K562 (cell line): ENCODE measurements at regions not wholly inside any gene's neighbourhood (a gene's known extent, or its start where the extent isn't known, plus 50 kb on each side); places are given as distances from the start of the nearest gene placed in this dataset.

Experiments
- ATAC-seq: fragments of 200-7000 bp; cut with Tn5 transposase; 3 replicates; pipeline ENCODE4 v1.9.1; 2020; ENCODE audit warnings: moderate library complexity
- BruUV-seq: library from RNA; stranded (reverse); fragments of 400-500 nt; replicated peaks from 2 replicates; lab custom pipeline; 2021; lab: Mats Ljungman, UMichigan
- CTCF ChIA-PET: fragments of 300-600 bp; formaldehyde crosslinking; extraction: SDS; loops from one replicate; lab custom pipeline; 2021; ENCODE audit warnings: low intra/inter-chr PET ratio; lab: Yijun Ruan, JAX
- POLR2A ChIA-PET: fragments of 300-600, 350-650 bp; sonication (Branson Sonifier 250); formaldehyde crosslinking; extraction: SDS; loops from one replicate; lab custom pipeline; 2021; ENCODE audit warnings: antibody characterized with exemption, inconsistent platforms; lab: Yijun Ruan, JAX
- DNase-seq, 4 experiments: peaks; one replicate each; pipeline versions ENCODE4 v3.0.0 to v3.0.0-alpha.2; 2011 to 2018; ENCODE audit warnings: low spot score in 3 of 4, mixed read lengths in 3 of 4; ENCODE audit errors: extremely low read depth in 1 of 4
- FAIRE-seq: peaks from 2 replicates; lab custom pipeline; 2011; peaks lifted over from hg19 to GRCh38; lab: Jason Lieb, UNC
- H2AFZ ChIP-seq: 2 replicates; pipeline ENCODE4 v1.6.0; 2011; ENCODE audit warnings: low read depth, low read length, control low read depth, inconsistent platforms
- H3K27ac ChIP-seq: fragments of 200-600 bp; 3 replicates; pipeline ENCODE4 v1.8.0; 2011; ENCODE audit warnings: low read depth, mild to moderate bottlenecking, control low read depth, inconsistent platforms, low read length, moderate library complexity, mixed read lengths; ENCODE audit errors: extremely low read depth
- H3K27me3 ChIP-seq, 2 experiments: fragments of 300-600 bp in 1 of 2; 2 replicates in 1 of 2; 3 replicates in 1 of 2; pipeline versions ENCODE4 v1.6.0 to v1.8.0; 2011; ENCODE audit warnings: inconsistent platforms in 2 of 2, low read length in 2 of 2, mild to moderate bottlenecking in 1 of 2, mixed read lengths in 1 of 2, moderate library complexity in 1 of 2; ENCODE audit not compliant: control insufficient read depth in 2 of 2, insufficient read depth in 2 of 2
- H3K36me3 ChIP-seq: fragments of 300-600 bp; 3 replicates; pipeline ENCODE4 v1.8.0; 2011; ENCODE audit warnings: mild to moderate bottlenecking, low read length, inconsistent platforms; ENCODE audit not compliant: control insufficient read depth, insufficient read depth
- H3K4me1 ChIP-seq, 2 experiments: fragments of 200-600 bp in 1 of 2; replicated peaks in 1 of 2; 2 replicates in 1 of 2; 3 replicates in 1 of 2; pipeline versions ENCODE4 v1.5.1 to v1.8.0; 2011; ENCODE audit warnings: inconsistent platforms in 2 of 2, low read length in 2 of 2, mild to moderate bottlenecking in 1 of 2, mixed read lengths in 1 of 2, moderate library complexity in 1 of 2; ENCODE audit not compliant: control insufficient read depth in 2 of 2, insufficient read depth in 2 of 2
- H3K4me2 ChIP-seq: 2 replicates; pipeline ENCODE4 v1.6.1; 2011; ENCODE audit warnings: low read length, control low read depth, inconsistent platforms, mixed read lengths; ENCODE audit not compliant: insufficient read depth
- H3K4me3 ChIP-seq: fragments of 200-600 bp; sonication (generic), shearing (Covaris generic); 2 replicates; pipeline ENCODE4 v1.5.1; 2016; ENCODE audit warnings: control low read depth, inconsistent platforms
- H3K79me2 ChIP-seq: fragments of 200-600 bp; 3 replicates; pipeline ENCODE4 v1.8.0; 2011; ENCODE audit warnings: low read length, inconsistent platforms; ENCODE audit not compliant: control insufficient read depth, insufficient read depth
- H3K9ac ChIP-seq, 2 experiments: 2 replicates each; pipeline versions ENCODE4 v1.6.0 to v1.6.1; 2011; ENCODE audit warnings: low read depth in 2 of 2, low read length in 2 of 2, control low read depth in 1 of 2, inconsistent platforms in 1 of 2, mild to moderate bottlenecking in 1 of 2, mixed read lengths in 1 of 2; ENCODE audit not compliant: insufficient read depth in 1 of 2
- H3K9me1 ChIP-seq: one replicate; pipeline ENCODE4 v1.6.0; 2011; ENCODE audit warnings: inconsistent platforms, mild to moderate bottlenecking, low read length, moderate library complexity; ENCODE audit not compliant: control insufficient read depth, insufficient read depth
- H3K9me3 ChIP-seq: replicated peaks from 2 replicates; pipeline ENCODE4 v1.5.1; 2011; ENCODE audit warnings: low read depth, low read length, inconsistent platforms; ENCODE audit not compliant: control insufficient read depth, insufficient read depth
- H4K20me1 ChIP-seq: replicated peaks from 2 replicates; pipeline ENCODE4 v1.6.1; 2011; ENCODE audit warnings: low read length, inconsistent platforms, mixed read lengths; ENCODE audit not compliant: control insufficient read depth, insufficient read depth
- CBX3 ChIP-seq, 2 experiments: IDR thresholded peaks; 1 replicate in 1 of 2; 2 replicates in 1 of 2; pipeline ENCODE4 v1.6.1; 2012; ENCODE audit warnings: inconsistent platforms in 2 of 2, low read length in 2 of 2, borderline replicate concordance in 1 of 2, control low read depth in 1 of 2
- COPS2 ChIP-seq: fragments of 450-650 bp; conservative IDR thresholded peaks from 2 replicates; pipeline ENCODE4 v1.6.1; 2016; ENCODE audit warnings: mild to moderate bottlenecking, moderate library complexity
- CREB1 ChIP-seq, 2 experiments: sonication (generic) in 1 of 2; formaldehyde crosslinking in 1 of 2; IDR thresholded peaks; 2 replicates each; pipeline versions ENCODE4 v1.6.1 to v1.8.0; 2012 to 2022; ENCODE audit warnings: inconsistent platforms in 1 of 2, mild to moderate bottlenecking in 1 of 2, missing genetic modification reagents in 1 of 2, moderate library complexity in 1 of 2
- FOXA1 ChIP-seq: fragments of 450-650 bp; IDR thresholded peaks from 2 replicates; pipeline ENCODE4 v1.6.1; 2016; ENCODE audit warnings: mild to moderate bottlenecking, borderline replicate concordance
- MAZ ChIP-seq, 2 experiments: fragments of 450-650 bp in 1 of 2; sonication (generic) in 1 of 2; formaldehyde crosslinking; IDR thresholded peaks in 1 of 2; conservative IDR thresholded peaks in 1 of 2; 2 replicates each; pipeline versions ENCODE4 v1.4.0 to v1.5.0; 2020; ENCODE audit warnings: mild to moderate bottlenecking in 1 of 2, missing genetic modification reagents in 1 of 2
- MEIS2 ChIP-seq: fragments of 450-650 bp; IDR thresholded peaks from 2 replicates; pipeline ENCODE4 v1.6.1; 2014; ENCODE audit warnings: mild to moderate bottlenecking; ENCODE audit not compliant: partially characterized antibody
- WGBS: fragments of 100-300 bp; shearing (Covaris generic); methylation state at CpG from one replicate; pipeline ENCODE4 v1.1.6; 2016; ENCODE audit warnings: low coverage, mixed read lengths; ENCODE audit not compliant: insufficient coverage; ENCODE audit errors: missing lambda C conversion rate; 5-methylcytosine and 5-hydroxymethylcytosine counted together
- in situ Hi-C: fragments of 300-500 bp; cut with MboI; formaldehyde crosslinking; loops from 4 replicates; pipeline ENCODE4 v1.15.0; 2018; ENCODE audit warnings: inconsistent platforms, mixed read lengths
- intact Hi-C: fragments of 100-400 bp; cut with micrococcal nuclease; formaldehyde crosslinking; loops from 2 replicates; pipeline ENCODE4 v1.14.2; 2022
- TF ChIP-seq, protein P1 (sequence below): sonication (generic); formaldehyde crosslinking; IDR thresholded peaks from 2 replicates; pipeline ENCODE4 v1.8.0; 2023; ENCODE audit warnings: mild to moderate bottlenecking, missing genetic modification reagents

DNA sequence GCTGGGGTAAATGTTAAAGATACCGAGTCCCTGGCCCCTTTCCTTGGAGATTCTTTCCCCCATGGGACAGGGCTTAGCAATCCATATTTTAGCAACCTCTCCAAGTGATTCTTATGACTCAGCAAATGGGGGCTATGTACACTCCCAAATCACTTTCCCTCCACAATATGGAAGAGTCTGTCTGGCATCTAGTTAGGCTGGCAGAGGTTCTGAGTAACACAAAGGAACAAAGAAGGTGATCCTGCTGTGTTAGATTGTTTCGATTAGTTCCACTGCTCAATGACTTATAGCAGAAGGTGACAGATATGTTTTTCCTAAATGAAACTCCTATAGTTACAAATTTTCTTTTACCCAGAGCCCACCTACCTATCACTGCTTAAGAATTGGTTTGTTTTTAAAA is 154.0 kb upstream of the SYT13 start:
- TF ChIP-seq FOXA1: no peak
- no peak for TF ChIP-seq CREB1 (IDR thresholded peaks at IDR 0.05)
- TF ChIP-seq CREB1 (CRISPR knock-in tag; IDR thresholded peaks at IDR 0.05): no peak
- TF ChIP-seq, protein P1, sequence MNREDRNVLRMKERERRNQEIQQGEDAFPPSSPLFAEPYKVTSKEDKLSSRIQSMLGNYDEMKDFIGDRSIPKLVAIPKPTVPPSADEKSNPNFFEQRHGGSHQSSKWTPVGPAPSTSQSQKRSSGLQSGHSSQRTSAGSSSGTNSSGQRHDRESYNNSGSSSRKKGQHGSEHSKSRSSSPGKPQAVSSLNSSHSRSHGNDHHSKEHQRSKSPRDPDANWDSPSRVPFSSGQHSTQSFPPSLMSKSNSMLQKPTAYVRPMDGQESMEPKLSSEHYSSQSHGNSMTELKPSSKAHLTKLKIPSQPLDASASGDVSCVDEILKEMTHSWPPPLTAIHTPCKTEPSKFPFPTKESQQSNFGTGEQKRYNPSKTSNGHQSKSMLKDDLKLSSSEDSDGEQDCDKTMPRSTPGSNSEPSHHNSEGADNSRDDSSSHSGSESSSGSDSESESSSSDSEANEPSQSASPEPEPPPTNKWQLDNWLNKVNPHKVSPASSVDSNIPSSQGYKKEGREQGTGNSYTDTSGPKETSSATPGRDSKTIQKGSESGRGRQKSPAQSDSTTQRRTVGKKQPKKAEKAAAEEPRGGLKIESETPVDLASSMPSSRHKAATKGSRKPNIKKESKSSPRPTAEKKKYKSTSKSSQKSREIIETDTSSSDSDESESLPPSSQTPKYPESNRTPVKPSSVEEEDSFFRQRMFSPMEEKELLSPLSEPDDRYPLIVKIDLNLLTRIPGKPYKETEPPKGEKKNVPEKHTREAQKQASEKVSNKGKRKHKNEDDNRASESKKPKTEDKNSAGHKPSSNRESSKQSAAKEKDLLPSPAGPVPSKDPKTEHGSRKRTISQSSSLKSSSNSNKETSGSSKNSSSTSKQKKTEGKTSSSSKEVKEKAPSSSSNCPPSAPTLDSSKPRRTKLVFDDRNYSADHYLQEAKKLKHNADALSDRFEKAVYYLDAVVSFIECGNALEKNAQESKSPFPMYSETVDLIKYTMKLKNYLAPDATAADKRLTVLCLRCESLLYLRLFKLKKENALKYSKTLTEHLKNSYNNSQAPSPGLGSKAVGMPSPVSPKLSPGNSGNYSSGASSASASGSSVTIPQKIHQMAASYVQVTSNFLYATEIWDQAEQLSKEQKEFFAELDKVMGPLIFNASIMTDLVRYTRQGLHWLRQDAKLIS (CRISPR knock-in tag): no peak
- TF ChIP-seq COPS2: no peak
- TF ChIP-seq MEIS2: no peak
- TF ChIP-seq MAZ (CRISPR knock-in tag; conservative IDR thresholded peaks at IDR 0.05 in 1 of 2, IDR thresholded peaks at IDR 0.05 in 1 of 2): no peak
- TF ChIP-seq CBX3 (IDR thresholded peaks at IDR 0.05; ENCODE audit: borderline replicate concordance in 1 of 2, low read length in 2 of 2): no peak
- TF ChIP-seq, all 486 proteins: peak for 0
- BruUV-seq: no TSS peak
- in situ Hi-C loops: no loop called here

More for the DNA sequence above, 154.0 kb upstream of the SYT13 start:
- H3K9ac ChIP-seq: no peak overlapping the region
- peaks cover 0 to 11% of the 10 kb centered on the region in 2 experiments; a peak in 3 of 5 replicates for H3K27me3 ChIP-seq
- intact Hi-C loops: no loop called here
- H3K9me3 ChIP-seq: no peaks in the 10 kb centered on the region
- H2AFZ ChIP-seq: no peak overlapping the region
- ATAC-seq (no peak), FAIRE-seq (no peak), DNase-seq (no peak)
- H3K27ac ChIP-seq: no peak overlapping the region
- POLR2A ChIA-PET: no interaction called here
- H3K4me3 ChIP-seq: no peak overlapping the region
- H3K9me1 ChIP-seq: no peaks in the 10 kb centered on the region
- 0% methylated on average over 2 of the region's 2 CpGs for WGBS
- no peaks in the 10 kb centered on the region for H3K4me1 ChIP-seq
- no peaks in the 10 kb centered on the region for H3K36me3 ChIP-seq
- H3K79me2 ChIP-seq: no peaks in the 10 kb centered on the region
- no peaks in the 10 kb centered on the region; the same call in 1 of the 2 replicates for H4K20me1 ChIP-seq
- CTCF ChIA-PET: no interaction called here
- H3K4me2 ChIP-seq: no peak overlapping the region
